HG03045 (cell line): ENCODE measurements at regions not wholly inside any gene's neighbourhood (a gene's known extent, or its start where the extent isn't known, plus 50 kb on each side); places are given as distances from the start of the nearest gene placed in this dataset.

Experiments
- ATAC-seq: cut with Tn5 transposase; IDR thresholded peaks from one replicate; pipeline ENCODE4 v1.9.1; 2021; ENCODE audit warnings: mild to moderate bottlenecking, moderate library complexity; ENCODE audit not compliant: unreplicated experiment

DNA sequence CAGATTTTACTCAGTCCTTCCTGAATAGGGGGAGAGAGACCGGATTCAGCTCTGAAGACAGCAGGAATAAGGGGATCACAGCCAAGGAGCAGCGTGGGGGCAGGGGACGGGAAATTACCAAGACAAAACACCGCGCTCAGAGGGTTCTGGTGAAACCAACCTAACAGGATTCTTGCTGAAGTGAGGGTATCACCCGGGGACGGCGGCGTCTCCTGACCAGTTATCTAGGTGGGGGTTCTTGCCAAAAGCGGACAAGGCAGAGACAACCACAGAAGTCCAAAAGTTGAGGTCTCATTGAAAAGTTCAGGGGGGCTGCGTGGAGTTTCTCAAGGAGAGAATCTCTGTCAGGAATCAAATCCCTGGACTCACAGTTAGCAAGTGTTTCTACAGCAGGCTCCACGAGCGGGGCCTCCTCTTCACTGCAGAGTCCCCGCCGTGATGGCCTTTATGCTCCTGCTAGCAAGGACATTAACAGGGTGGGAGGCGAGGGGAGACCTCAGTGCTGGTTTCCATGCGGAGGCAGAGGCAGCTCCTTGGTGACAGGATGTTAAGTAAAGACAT, 291.0 kb downstream of the BRD1 start:
- ATAC-seq = no peak

DNA sequence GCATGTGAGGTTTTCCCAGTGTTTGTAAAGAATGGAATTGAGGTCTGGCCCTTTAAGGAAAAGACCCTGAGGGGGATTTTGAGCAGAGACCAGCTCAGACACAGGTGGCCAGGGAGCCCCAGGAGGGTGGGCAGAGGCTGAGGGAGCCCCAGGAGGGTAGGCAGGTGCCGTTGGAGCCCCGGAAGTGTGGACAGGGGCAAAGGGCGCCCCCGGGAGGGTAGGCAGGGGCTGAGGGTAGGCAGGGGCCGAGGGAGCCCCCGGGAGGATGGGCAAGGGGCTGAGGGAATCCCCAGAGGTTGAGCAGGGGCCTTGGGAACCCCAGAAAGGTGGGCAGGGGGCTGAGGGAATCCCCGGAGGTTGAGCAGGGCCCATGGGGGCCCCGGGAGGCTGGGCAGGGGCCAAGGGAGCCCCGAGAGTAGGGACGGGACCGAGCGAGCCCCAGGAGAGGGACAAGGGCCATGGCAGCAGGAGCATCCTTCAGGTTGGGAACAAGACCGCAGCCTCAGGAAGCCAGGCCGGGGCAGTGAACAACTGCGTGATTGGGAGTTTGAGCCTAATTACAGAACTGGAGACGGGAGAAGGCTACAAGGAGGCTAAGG, 292.0 kb downstream of the BRD1 start:
- ATAC-seq = no peak

DNA sequence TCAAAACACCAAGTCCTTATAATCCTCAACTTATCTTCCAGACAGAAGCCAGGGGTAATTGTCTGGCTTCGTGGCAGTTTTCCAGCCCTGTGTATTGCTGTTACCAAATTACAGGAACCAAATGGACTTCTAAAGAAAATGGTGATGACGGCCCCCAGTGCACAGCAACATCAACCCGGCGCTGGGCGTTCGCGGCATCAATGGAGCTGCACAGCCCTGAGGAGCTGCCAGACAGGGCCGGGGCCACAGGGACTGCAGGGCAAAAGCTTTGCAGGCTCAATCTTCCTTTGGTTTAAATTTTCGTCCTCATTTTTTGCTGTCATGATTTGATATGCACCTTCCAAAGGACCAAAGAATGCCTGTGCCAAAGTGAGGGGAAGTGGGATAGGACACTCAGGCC, 292.5 kb downstream of the BRD1 start:
- ATAC-seq = no peak

GRCh38 chr22:49534386-49534785, 293.3 kb downstream of the BRD1 start:
- no peak for ATAC-seq

DNA sequence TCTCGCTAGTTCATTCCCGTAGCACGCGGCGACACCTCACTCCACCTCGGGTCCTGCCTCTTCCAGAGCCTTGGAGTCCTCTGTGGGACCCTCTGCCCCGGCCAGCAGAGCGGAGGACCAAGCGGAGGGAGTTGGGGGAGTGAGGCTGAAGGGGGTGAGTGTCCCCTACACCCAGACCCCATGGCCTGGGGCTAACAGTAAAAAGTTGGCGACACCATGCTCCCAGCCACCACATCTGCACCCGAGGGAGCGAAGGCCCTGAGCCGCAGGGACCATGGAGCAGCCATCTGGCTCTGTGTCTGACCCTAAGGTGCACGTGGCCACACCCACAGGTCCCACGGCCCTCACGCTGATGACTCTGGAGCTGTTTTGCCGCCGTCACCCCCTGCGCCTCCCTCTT, 293.8 kb downstream of the BRD1 start:
- ATAC-seq = no peak

- no peak for ATAC-seq
Measured at GRCh38 chr22:49532869-49533802, 294.5 kb downstream of the BRD1 start.

- no peak for ATAC-seq
Measured at GRCh38 chr22:49531368-49531791, 296.3 kb downstream of the BRD1 start.

DNA sequence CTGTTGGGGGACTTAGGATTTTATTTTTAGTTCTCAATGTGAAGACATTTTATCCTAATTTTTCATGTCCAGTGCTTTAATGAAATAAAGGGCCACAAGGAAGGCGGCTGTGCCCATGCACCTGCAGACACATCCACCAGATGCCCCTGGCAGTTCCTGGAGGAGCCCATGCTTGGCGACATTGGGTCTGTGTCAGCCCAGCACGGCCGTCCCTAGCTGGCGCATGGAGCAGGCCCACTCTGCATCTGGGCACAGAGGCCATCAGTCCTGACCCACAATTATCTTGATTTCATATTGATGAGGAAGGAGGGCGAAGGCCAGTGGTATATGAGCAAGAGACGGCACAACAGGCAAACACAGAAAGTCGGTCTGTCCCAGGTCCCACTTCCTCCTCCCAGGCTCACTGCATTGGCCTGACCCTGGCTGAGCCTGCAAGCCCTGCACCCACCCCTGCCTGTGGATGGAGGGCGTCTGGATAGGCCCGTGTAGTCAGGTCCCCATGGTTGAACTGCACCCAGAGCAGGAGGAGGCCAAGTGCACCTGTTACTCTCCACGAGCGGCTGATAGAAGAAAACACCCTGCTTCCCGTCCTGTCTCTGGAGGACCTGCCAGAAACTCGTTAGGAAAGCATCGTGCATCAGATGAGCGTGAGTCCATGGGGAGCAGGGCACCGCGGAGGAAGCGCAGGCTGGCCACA, 296.9 kb downstream of the BRD1 start:
- no peak for ATAC-seq

GRCh38 chr22:49528420-49528720, 299.3 kb downstream of the BRD1 start:
- ATAC-seq = no peak

- no peak for ATAC-seq
Measured at GRCh38 chr22:49527611-49528419, 299.9 kb downstream of the BRD1 start.

DNA sequence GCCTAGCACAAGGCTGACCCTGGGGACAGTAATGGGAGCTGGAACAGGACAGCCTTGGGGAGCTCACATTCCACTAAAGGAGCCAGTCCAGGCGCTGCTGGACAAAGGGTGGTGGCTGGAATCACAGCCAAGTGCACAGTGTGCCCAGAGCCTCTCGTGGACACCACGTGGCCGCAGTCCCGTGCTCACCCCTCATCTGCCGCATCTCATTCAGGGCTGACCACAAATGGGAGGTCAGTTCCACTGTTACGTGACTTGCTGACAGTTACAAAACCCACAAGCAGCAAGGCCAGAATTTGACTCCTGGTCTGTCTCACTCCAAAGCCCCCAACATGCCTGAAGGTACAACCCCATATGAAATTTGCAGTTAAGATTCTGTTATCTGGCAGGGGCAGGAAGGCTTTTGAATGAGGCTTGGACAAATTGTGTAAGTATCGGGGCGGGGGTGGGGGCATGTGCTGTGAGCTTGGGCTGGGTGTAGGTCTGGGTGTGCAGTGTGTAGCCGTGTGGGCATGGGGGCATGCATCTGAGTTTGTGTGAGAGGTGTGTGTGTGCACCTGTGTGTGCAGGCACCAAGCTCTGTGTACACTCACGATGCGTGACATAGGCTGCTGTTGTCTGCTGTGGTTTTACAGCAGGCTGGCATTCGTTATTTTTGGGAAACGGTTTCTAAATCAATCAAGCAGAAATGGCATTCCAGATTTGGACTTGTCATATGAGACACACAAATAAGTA, 301.7 kb downstream of the BRD1 start:
- no peak for ATAC-seq

DNA sequence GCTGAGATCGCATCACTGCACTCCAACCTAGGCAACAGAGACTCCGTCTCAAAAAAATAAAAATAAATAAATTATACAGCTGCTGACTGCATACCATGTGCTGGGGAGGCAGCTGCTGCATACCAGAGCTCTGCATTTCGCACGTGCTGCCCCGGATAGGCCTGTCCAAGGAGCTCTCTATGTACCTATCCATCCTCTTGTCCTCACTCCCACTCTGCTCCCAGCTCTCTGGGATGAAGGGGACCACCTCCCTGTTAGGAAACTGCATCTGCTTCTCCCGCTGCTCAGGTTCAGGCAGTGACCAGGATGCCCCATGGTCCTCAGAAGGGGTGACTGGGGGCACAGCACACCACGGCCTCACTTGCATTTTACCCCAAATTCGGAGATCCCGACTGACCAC, 302.3 kb downstream of the BRD1 start:
- ATAC-seq = no peak

- ATAC-seq = no peak
Measured at GRCh38 chr22:49524362-49524761, 303.3 kb downstream of the BRD1 start.

DNA sequence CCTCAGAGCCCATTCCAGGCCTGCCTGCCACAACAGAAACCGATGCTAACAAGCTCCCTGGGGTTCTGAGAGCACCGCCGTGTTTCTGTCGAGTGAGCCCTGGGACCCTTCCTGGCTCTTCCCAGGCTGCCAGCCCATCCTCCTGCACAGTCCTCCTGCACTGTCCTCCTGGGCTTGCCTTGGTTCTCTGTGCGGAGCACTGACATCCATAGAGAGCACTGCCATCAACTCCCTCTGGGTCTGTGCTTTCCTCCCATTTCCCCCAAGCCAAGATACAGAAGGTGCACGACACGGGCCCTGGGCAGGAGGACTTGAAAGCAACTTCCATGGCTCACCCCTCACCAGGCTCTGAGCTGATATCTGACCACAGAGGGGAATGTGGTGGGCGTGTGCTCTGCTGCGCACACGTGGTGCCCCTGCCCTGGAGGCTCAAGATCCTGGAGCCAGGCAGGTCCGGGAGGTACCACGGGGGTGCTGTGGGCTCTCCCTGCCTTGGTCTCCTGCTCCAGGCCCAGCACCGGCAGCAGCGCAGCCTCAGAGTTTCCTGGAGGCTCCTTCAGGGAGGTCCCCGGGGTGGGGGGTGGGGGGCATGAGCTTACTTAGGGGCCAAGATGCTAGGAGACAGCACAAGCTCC, 304.2 kb downstream of the BRD1 start:
- no peak for ATAC-seq

DNA sequence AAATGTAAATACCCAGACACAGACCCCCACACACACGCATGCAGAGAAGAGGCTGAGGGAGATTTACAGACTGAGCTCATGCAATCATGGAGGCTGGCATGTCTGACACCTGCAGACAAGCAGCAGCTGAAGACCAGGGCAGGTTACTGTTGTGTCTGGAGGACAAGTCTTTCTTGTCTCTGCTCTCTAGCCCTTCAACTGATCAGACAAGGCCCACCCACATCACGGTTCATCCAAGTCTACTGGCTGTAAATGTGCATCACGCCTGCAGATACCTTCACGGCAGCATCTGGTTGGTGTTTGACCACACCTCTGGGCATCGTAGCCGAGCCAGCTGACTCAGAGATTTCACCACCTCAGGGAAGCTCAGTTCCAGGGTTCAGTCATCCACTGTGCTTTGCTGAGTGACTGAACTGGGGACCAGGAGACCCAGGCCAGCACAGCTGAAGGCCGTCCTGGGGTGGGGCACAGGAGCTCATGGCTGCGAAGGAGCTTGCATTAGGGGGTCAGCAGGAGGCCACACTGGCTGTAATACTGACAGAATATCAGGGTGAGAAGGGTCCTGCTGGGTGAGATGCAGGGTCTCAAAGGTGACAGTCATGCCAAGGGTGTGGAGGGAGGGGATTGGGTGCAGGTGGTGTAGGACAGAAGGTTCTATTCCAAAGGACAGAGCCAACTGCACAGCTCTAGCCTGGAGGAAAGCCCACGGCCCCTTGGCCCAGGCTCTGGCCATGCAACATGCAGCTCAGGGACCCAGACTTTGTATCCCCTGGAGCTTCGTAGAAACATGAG, 304.9 kb downstream of the BRD1 start:
- ATAC-seq = no peak

DNA sequence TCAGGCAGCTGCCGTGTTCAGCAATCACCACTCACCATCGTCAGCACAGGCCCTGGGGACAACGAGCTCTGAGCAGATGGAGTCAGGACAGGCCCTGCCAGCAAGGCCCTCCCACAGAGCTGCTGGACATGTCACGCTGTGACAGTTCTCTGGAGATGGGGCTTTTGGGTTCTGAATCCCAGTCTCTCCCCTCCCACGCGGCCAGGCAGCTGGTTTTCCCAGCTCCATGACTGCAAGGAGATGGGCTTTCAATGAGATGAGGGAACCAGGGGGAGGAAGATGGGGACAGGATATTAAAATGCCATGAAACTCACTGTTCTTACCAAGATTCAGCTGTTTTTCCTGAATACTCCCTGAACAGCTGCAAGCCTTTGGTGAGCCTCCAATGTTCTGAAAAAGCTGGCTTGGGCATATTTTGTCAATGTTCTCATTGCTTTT, 305.9 kb downstream of the BRD1 start:
- no peak for ATAC-seq

DNA sequence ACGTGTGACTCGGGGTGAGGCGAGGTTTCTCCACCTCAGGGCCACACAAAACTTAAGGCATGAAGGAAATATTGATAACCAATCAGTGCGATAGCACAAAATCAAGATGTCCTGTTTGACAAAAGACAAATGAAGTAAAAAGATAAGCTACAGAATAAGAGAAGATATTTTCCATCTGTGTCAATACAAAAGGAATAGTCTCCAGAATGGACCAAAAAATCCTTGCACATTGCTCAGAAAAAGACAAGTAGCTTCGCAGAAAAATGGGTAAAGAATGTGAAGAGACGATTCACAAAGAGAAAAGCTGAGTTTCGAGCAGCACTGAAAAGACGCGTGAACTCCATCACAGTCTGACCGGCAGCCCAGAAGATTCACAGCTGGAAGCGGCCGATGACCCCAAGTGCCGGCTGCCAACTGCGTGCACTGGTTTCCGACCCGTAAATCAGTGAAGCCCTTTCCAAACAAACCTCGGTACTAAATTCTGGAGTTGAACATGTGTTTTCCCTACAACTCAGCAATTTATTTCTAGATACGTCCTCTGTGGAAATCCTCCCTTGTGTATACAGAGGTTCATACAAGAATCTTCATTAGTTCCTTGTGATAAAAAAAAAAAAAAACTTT, 308.4 kb downstream of the BRD1 start:
- ATAC-seq = no peak

DNA sequence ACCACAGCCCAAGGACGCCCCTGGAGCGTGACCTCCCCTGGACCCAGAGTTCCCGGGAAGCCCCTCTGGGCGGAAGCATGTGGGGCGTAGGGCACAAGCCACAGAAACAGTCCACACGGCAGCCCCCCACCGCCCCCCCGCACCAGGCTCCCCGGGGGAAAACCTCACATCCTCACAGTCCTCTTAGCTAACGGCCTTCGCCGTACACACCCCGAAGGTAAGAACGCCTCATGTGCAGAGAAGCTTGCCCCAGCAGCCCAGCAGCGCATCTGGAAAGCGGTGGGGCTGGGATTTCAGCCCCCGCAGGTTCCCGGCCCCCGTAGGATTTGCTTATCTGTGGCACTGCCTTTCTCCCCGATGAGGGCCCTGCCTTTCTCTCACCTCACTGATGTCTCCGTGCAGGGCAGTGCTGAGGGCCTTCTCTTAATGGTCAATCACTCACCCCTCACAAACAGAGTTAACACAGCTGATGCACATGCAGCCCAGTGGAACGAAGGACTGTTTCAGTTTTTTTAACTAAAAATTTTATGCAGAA, 309.2 kb downstream of the BRD1 start:
- no peak for ATAC-seq
